SW 1271 (cell line): ENCODE measurements at regions not wholly inside any gene's neighbourhood (a gene's known extent, or its start where the extent isn't known, plus 50 kb on each side); places are given as distances from the start of the nearest gene placed in this dataset.

Experiments
- DNase-seq, 2 experiments: peaks; one replicate each; lab custom pipeline; 2025; lab: John Stamatoyannopoulos, UW

DNA sequence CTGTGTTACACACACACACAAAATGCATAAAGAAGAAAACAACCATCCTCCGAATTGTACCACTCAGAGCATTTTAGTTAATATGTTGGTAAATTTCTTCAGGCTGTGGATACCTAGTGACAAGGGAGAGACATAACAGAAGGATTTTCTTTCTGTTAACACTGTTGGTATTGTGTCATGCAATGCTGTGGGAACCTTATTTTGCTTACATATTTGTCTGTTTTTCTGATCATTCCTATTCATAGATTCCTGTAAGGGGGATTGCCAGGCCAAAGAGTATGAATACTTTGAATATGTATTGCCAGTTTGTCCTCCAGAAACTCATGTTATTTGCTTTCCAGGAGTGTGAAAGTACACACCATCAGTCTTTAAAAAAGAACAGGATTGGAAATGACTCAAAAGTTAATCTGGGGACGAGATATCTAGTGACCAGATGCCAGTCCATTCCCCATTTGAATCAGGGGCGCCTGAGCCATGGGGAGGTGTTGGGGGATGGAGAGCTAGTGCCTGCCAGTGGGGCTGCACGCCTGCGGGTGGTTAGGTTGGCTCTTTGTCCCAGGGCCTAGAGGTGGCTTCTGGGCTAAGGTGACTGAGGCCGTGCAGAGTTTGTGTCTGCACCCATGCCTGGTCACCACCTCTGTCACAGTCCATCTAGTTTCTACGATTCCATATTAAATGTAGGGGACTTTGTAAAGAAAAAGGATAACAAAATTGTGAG is 142.0 kb downstream of the PTPN20 start:
- DNase-seq, result no peak

DNA sequence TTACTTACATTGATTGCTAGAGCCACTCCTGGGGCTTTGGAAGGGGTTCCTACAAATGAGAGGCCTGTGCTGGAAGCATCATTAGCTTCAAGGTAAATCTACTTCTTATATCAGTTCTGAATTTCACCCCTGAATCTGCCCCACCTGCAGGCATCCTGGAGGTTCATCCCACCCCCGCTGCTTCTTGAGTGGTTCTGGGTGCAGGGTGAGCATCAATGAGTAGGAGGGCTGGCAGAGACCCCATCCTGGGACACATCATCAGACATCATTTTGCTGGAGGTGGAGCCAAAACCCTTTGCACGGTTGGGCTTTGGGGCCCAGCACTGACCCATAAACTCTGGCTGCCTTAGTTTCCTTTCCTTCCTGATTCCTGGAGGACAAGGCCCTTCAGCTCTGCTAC is 143.7 kb downstream of the PTPN20 start:
- DNase-seq, result no peak

DNA sequence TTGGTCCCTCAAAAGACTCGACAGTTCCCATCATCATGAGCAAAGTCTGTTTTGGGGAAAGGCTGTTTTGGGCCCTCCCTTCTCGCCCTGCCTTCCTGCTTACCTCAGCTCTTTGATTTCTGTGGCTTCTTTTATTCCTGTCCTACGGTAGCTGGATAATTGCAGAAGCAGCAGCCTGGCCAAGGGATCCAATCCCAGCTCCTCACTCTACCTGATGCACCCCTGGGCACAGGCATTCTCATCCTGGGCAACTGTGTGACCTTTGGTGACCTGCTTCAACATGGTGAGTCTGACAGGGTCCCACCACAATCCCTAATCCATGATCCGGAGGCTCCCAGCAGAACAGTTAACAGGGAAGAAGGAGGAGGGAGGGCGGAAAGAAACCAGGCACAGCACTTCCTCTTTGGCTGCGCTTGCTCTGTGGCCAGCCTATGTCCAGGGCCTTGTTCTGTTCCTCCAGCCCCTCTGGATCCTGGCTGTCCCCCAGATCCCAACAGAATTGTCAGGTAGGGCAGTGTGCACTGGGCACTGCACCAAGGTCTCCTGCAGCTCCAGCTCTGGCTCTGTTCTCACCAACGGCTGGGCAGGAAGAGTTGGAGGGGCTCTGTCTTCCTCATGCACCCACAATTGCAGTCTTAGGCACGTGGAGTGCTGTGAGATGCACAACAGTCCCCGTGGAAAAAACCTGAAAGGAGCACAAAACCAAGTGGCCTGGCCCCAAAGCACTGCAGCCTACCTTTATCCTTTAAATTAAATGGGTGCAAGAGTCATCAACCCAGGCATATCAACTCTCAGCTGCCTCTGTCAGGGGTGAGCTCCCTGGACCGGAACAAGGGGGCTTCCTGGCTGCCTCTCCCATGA is 144.4 kb downstream of the PTPN20 start:
- DNase-seq, result no peak

DNA sequence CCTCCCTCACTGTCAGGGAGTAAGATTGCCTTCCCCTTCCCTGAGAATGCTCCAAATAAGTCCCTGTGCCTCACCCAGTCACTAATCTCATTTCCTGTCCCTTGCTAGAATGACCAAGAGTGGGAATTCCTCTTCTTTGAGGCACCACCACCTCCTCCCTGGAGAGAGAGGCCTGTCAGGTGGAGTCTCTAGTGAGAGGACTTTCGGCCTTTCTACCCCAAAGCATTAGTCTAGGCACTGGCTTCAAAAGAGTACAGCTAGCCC is 145.0 kb downstream of the PTPN20 start:
- DNase-seq, result no peak

DNA sequence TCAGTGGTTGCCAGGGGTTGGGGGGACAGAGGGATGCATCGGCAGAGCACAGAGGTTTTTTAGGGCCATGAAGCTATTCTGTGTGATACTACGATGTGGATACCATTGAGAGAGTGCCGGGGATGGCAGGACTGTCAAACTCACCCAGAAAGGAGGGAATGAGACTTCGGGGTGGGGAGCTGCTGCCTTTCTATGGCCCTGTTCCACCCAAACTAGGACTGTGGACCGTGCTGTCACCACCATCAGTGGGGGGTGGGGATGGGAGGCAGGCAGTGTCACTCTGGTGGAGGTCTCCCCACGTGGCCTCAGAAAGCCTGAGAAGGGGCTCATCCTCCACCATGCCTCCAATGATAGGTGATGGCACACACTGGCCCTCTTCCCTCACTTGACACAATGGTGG is 146.2 kb downstream of the PTPN20 start:
- no peak for DNase-seq

DNA sequence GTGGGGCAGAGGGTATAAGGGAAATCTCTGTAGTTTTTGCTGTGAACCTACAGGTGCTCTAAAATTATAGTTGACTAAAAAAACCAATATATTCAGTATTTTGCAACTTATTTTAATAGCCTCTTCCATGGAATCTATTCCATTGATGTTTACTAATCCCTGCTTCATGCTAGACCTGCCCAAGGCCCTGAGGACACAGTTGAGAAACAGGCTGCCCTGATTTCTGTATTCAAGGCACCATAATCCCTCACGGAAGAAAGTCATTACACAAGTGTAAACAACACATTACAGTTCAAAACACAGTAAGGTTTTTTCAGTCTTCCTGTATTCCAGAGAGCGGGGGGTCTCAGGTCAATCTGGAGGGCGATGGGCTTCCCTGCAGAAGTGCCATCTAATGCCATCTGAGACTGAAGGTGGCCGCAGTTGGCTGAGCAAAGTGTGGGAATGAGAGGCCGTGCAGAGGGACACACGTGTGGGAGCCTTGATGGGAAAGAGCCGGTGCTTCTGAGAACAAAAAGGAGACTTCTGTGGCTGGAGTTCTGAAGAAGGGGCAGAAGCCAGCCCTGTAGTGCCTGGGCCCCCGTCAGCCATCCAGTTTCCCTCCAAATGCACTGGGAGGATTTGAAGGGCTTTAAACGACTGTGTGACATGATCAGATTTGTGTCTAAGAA is 146.9 kb downstream of the PTPN20 start:
- no peak for DNase-seq

DNA sequence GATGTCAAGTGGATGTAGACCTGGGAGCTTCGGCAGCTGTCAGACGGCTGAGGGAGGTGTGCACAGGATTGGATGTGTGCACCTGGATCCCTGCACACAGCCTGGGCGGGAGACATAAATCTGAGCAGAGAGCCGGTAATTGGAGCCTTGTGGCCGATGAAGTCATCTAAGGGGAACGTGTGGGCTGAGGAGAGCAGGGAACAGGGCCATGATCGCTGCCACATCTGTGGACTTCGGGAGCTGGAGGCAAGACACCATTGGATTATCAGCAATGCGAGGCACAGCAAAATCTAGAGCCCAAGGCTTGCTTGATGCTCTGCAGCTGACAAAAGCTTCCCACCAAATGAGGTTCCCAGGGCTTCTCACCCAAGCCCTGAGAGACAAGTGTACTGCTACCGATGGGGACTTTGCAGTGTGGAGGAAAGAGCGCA is 147.7 kb downstream of the PTPN20 start:
- no peak for DNase-seq

DNA sequence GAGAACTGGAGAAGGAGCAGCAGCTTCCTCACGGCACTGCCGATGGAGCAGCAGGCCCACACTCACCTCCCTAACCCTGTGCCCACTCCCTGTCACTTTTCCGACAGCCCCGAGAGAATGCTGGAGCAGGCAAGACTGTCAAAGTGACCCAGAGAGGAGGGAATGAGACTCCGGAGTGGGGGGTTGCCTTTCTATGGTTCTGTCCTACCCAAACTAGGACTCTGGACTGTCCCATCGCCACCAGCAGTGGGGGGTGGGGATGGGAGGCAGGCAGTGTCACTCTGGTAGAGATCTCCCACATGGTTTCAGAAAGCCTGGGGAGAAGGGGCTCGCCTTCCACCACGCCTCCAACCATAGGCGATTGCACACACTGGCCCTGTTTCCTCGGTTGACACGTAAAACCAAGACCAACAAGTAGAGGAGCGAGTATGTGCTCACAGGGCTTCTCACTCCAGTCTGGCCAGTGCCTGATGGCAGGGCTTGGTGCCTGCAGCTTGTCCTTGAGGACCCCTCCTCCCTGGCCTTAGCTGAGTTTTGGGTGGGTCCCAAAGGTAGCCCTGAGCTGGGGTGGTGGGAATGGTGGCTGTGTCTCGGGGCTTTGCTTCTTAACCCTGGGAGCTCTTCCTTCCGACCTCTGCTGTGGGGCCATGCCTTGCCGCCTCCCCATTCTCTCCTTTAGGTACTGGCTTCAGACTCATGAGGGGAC is 148.5 kb downstream of the PTPN20 start:
- DNase-seq, result no peak

DNA sequence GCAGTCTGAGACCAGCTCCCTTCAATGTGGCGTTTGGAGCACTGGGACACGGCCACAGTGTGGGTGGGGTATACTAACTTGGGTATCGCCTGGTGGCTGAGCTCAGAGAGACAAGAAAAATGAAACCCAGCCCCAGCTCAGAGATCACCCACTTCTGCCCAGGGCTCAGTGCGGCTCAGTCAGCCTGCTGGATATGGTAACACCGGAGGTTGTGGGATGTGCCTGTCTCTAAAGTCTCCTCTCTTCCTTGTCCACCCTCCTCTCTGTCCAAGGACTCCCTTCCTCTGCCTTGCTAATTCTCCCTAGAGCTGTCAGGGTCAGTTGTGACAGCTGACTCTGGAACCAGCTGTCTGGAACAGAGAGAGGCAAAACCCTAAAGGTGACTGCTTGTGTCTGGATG is 149.1 kb downstream of the PTPN20 start:
- no peak for DNase-seq

DNA sequence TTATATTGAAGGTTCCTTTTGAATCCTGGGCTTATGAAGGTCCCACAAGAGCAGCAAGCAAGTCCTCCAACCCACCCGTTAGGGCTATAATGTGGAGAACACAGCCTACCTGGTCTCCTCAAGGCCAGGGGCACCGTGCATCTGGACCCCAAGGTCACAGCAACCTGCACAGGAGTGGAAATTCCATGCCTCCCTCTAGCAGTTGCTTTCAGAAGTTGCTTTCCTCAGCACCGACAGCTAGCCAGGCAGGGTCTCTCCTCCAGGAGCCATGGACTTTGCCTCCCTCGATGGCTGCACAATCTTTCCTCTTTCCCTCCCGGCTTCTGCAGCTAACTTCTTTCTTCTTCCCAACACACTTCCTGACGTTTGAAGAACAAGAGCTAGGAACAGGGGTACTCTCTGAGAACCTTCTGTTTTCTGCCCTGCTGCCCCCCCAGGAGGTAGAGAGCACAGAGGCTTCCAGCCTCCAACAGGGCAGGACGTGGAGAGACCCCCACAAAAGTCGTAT is 149.8 kb downstream of the PTPN20 start:
- DNase-seq, result no peak

DNA sequence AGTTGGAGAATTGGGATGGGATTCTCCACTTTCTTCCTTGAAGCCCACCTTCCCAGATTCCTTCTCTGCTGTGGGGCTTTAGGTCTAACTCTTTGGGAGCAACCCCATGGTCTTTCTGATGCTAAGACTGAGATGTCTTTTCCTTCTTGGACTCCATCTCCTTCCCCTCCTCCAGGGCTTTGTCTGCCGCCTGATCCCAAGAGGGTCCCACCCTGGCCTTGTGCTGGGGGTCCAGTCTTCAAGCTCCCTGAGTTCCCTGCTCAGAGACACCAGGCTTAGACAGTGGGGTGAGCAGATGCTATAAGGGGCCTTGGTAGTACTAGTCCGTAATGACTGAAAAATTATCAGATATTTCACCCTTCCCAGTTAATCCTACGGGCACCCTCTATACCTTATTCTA is 150.5 kb downstream of the PTPN20 start:
- no peak for DNase-seq

DNA sequence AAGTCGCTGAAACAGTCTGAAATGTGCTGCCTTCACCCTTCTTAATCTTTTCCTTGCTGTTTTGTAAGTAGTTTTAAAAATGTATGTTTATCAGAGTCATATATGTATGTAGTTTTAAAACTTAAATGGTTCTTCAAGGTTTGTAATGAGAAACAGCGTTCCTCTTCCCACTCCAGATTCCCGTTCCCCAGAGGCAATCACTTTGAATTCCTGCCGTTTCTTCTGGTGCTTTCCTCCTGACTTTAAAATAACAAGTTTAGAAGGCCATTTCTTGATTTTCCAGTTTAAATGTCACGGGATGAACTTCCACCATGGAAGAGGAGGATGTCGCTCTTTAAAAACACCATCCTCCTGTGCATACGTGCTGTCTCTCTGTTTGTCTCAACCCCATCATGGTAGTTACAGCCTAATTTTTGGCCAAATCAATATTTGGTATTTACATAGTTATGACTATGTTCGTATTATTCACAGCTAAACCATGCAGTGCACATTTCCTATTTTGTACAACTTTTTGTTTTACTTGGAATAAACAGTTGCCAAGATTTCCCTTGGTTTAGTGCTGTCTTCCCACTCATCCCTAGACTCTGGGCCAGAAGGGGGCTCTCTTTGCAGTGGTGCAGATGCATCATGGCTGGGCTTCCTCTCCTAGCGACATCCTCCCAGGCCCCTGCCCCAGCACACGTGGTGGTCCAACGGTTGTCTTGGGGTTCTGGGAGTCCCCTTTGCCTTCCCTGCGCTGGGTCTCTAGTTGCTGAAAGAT is 151.4 kb downstream of the PTPN20 start:
- no peak for DNase-seq

DNA sequence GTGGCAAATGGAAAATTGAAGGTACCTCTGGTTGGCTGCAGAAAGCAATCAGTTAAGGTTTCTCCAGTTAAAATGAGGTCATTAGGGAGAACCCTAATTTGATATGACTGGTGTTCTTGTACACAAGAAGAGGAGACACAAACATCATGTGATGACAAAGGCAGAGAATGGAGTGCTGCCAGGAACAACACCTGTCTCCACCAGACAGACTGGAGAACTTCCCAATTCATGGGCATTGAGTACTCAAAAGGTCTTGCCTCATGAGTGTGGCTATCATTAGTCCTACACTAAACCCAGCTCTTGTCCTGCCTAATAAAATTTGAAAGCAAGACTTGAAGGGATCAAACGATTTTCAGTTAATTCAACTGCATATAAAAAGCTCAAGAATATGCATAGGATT is 152.6 kb downstream of the PTPN20 start:
- DNase-seq, result no peak

DNA sequence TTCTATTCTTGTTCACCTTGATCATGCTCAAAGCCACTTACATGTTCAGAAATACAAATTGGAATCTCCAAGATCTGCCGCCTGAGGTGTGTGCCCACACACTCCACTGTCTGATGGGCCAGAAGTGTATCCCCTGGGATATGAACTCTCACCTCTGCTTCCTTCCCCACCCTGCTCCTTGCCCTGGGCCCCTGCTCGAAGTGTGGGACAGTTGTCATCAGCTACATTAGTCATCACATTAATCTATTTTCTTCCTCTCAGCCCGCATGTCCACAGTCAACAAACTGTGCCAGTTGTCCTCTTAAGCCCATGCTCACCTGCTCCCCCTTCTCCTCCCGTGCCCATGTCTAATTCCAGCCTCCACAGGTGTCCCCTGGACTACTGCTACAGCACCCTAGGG is 154.7 kb downstream of the PTPN20 start:
- DNase-seq, result no peak

DNA sequence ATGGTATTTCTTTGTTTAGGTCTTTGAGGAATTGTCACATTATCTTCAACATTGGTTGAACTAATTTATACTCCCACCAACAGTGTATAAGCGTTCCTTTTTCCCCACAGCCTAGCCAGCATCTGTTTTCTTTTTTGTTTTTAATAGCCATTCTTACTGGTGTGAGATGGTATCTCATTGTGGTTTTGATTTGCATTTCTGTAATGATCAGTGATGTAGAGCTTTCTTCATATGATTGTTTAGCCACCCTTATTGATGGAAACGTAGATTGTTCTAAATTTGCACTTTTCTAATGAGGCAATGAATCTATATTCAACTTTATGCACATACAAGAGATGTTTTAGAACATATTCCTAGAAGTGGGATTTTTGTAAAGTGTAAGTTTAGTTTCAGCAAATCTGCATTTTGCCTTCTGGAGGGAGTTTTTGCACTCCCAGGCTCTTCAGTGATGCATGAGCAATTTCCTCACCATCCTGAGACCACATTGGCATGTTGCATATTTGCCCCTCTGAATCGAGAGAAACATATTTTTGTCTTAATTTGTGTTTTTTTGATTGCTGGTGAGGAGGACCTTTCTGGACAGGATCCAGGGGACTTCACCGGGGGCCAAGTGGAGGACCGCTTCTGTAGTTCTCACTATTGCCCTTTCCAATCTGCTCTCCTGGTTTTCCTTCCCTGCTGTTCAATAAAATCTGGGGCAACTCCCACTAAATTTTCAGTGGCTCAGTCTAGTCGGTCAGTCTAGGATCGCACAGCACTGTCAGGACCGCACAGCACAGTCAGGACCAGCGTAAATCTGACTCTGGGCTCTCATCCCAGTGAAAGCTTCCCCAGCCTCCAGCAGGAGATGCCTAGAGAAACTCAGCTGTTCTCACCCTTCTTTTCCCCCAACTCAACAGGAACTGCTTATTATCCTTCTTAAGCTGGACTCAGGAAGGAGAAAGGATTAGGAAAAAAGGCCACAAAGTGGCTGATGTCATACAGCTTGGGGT is 157.0 kb downstream of the PTPN20 start:
- no peak for DNase-seq

DNA sequence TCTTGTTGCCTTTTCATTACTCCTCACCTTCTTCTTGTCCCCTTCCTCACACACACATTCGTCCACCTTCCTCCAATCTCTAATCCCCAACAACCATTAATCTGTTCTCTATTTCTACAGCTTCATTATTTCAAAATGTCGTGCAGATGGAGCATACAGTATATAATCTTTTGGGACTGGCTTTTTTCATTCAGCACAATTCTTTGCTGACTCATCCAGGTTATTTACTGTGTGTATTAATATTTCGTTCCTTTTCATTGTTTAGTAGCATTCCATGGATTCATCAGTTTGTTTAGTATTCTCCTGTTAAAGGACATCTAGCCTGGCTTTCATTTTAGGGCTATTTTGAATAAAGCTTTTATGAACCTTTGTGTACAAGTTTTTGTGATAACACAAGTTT is 159.3 kb downstream of the PTPN20 start:
- DNase-seq, result no peak

DNA sequence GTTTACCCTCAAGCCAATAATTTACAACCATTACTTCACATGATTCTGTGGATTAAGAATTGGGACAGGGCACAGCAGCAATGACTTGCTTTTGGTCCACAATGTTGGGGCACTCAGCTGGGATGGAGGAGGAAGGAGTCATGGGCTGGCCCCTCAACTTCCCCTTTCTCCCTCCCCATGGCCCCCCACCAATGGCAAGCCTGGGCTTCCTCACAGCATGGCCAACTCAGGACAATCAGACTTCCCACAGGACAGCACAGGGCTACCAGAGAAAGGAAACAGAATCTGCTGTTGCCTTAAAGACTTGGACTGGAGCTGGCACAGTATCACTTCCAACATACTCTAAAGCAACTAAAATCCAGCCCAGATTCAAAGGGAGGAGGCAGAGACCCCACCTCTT is 160.7 kb downstream of the PTPN20 start:
- DNase-seq, result no peak

DNA sequence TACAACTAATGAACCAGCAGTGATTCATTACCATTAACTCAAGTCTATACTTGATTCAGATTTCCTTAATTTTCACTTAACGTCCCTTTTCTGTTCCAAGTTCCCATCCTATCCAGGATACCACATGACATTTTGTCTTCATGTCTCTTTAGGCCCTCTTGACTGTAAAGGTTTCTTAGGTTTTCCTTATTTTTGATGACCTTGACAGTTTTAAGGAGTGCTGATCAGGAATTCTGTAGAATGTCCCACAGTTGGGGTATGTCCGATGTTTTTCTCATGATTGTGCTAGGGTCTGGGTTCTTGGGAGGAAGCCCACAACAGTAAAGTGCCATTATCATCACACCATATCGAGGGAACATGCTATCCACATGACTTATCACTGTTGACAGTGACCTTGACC is 162.7 kb downstream of the PTPN20 start:
- no peak for DNase-seq

DNA sequence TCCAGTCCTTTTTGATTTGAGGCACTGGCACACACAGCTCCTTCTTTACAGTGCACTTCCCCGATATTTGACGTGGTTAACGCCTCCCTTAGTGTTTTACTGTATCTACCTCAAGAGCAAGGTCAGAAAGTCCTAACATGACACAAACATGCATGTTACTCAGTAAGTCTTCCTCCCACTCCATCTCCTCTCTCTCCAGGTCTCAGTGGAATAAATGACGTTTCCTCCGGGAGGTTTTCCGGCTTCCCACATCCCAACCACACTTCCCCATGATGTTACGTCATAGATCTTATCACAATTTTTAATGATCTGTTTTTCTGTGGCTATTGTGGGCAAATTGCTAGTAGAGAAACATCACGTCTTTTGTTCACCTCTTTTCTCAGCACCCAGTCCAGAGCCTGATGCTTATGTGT is 165.7 kb downstream of the PTPN20 start:
- no peak for DNase-seq

DNA sequence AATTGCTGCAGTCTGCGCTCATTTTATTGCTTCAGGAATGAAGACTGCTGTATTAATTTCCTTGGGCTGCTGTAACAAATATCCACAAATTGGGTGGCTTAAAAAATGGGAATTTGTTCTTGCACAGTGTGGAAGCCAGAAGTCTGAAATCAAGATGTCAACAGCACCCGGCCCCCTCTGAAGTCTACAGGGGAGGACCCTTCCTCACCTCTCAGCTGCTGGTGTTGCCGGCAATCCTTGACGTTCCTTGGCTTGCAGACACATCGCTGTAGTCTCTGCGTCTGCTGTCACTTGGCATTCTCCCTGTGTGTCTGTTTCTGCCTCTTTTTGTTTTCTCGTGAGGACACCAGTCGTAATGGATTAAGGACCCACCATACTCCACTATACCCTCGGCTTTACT is 166.2 kb downstream of the PTPN20 start:
- no peak for DNase-seq
